HG03066 (cell line): ENCODE measurements at regions not wholly inside any gene's neighbourhood (a gene's known extent, or its start where the extent isn't known, plus 50 kb on each side); places are given as distances from the start of the nearest gene placed in this dataset.

ENCODE experiments used
- ATAC-seq: cut with Tn5 transposase; IDR thresholded peaks from one replicate; pipeline ENCODE4 v1.9.1; 2021; ENCODE audit warnings: low read depth; ENCODE audit not compliant: unreplicated experiment

- no peak for ATAC-seq
Measured at GRCh38 chr4:38230121-38230801, 270.1 kb downstream of the PTTG2 start.

GRCh38 chr4:38230821-38231563 is 270.8 kb downstream of the PTTG2 start:
- no peak for ATAC-seq

GRCh38 chr4:38231626-38232025 is 271.4 kb downstream of the PTTG2 start:
- no peak for ATAC-seq

GRCh38 chr4:38232741-38233140 is 272.5 kb downstream of the PTTG2 start:
- no peak for ATAC-seq

GRCh38 chr4:38233727-38234480 is 273.7 kb downstream of the PTTG2 start:
- ATAC-seq, result no peak

GRCh38 chr4:38235354-38235753 is 275.2 kb downstream of the PTTG2 start:
- ATAC-seq, result no peak

GRCh38 chr4:38236003-38236402 is 275.8 kb downstream of the PTTG2 start:
- no peak for ATAC-seq

GRCh38 chr4:38236503-38236902 is 276.3 kb downstream of the PTTG2 start:
- no peak for ATAC-seq

GRCh38 chr4:38237139-38237538 is 276.9 kb downstream of the PTTG2 start:
- no peak for ATAC-seq

GRCh38 chr4:38241541-38241940 is 281.3 kb downstream of the PTTG2 start:
- no peak for ATAC-seq

GRCh38 chr4:38242101-38242500 is 281.9 kb downstream of the PTTG2 start:
- ATAC-seq, result no peak

GRCh38 chr4:38242822-38243387 is 282.7 kb downstream of the PTTG2 start:
- ATAC-seq, result no peak

- no peak for ATAC-seq
Measured at GRCh38 chr4:38243388-38244053, 283.3 kb downstream of the PTTG2 start.

- ATAC-seq, result no peak
Measured at GRCh38 chr4:38254825-38255224, 294.6 kb downstream of the PTTG2 start.

GRCh38 chr4:38255572-38255971 is 295.4 kb downstream of the PTTG2 start:
- ATAC-seq, result no peak

GRCh38 chr4:38266616-38267015 is 306.4 kb downstream of the PTTG2 start:
- no peak for ATAC-seq

- no peak for ATAC-seq
Measured at GRCh38 chr4:38268108-38268820, 308.1 kb downstream of the PTTG2 start.

- ATAC-seq, result no peak
Measured at GRCh38 chr4:38268837-38269236, 308.6 kb downstream of the PTTG2 start.

- ATAC-seq, result no peak
Measured at GRCh38 chr4:38273407-38273806, 313.2 kb downstream of the PTTG2 start.
